GM19372 (cell line): ENCODE measurements at regions not wholly inside any gene's neighbourhood (a gene's known extent, or its start where the extent isn't known, plus 50 kb on each side); places are given as distances from the start of the nearest gene placed in this dataset.

ENCODE experiments used
- ATAC-seq: cut with Tn5 transposase; IDR thresholded peaks from one replicate; pipeline ENCODE4 v1.9.1; 2021; ENCODE audit warnings: mild to moderate bottlenecking, low read depth, moderate library complexity; ENCODE audit not compliant: unreplicated experiment

DNA sequence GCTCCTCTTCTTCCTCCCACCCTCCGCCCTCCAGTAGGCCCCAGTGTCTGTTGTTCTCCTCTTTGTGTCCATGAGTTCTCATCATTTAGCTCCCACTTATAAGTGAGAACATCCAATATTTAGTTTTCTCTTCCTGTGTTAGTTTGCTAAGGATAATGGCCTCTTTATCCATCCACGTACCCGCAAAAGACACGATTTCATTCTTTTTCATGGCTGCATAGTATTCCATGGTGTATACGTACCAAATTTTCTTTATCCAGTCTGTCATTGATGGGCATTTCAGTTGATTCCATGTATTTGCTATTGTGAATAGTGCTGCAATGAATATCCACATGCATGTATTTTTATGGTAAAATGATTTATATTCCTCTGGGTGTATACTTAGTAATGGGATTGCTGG is 82.2 kb downstream of the COPS8 start:
- ATAC-seq = no peak

DNA sequence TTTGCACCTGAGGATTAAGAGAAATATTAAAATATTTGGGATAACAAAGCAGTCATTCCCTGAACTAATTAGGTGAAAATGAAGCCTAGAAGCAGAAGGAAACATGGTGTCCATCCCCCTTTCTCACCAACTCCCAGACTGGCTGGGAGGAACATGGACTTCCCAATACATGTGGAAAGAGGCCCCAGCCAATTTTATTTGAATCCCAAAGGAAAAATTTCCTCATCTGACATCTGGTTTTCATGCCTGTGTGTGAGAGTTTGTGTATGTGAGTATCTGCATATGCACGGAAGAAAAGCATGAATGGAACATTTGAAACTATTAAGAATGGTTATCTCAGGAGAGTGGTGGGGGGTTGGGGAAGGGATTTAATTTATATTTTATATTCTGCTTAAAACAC is 84.3 kb downstream of the COPS8 start:
- no peak for ATAC-seq

- no peak for ATAC-seq
These were observed 85.7 kb downstream of the COPS8 start for GRCh38 chr2:237171396-237171795.

DNA sequence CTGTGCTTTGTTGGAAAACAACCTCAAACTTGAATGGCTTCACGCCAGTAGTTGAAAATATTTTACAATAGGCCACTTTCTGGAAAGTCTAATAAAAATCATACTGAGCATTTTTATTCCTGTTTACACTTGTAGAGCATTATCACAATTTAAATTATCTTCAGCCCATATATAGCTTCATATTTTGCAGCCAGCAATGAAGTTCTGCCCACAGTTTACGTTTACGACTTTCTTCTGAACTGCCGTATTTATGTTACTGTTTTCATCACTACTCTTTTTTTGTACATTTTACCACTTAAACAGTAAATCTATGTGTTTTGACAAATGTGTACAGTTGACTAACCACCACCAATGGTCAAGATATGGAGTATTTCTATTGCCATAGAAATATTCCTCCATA is 86.2 kb downstream of the COPS8 start:
- ATAC-seq = no peak

DNA sequence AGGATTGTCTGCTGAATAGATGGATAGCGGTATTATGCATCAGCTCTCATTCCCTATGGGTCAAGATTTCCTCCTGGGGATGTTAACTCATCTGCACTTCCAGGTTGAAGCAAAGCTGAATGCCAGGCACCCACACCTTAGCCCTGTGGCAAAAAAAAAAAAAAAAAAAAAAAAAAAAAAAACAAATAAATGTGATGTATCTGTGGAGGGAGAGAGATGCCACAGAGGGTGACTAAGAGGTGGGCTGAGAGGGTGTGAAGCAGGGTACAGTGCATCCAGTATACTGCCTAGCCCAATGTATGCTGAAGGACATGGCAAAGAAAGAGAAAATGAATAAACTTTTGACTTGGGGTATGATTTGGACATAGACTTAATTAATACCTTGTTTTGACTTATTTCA is 91.4 kb downstream of the COPS8 start:
- ATAC-seq = no peak

- no peak for ATAC-seq
These were observed 92.3 kb downstream of the COPS8 start for GRCh38 chr2:237177986-237178385.

DNA sequence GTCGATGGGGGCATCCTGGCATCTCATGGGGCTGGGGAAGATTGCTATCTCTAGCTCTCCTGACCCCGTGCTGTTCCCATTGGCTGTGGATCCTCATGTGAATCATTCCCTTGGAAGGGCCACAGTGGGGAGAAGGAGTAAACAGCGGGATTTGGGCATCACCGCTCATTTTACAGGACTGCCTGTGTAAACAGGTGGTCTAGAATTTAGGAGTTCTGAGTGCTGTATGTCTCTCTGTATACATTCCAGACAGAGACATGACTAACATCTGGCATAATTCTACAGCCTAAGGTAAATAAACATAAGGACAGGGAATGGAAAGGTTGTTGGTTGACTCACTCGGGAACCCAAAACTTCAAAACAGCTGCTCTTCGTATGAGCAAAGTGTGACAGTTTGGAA is 92.7 kb downstream of the COPS8 start:
- no peak for ATAC-seq

- no peak for ATAC-seq
These were observed 93.5 kb downstream of the COPS8 start for GRCh38 chr2:237179161-237179560.

DNA sequence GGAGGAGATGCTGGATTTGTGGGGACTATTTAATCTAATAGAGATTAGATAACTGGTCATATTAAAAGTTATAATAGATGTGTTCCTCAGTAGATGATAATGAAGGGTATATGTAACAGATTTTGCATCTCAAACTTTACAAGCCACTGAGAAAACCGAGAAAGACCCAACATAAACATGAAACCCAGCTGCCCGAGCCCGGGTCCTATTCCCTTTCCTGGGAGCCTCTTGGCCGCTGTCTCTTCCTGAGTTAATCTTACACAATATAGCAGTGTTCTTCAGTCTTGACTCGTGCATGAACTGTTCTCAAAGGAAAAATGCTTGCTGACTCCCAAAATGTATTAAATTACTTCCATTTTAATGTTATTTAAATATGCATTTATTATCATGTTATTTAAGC is 94.5 kb downstream of the COPS8 start:
- no peak for ATAC-seq

- no peak for ATAC-seq
These were observed 95.3 kb downstream of the COPS8 start for GRCh38 chr2:237180987-237181386.

DNA sequence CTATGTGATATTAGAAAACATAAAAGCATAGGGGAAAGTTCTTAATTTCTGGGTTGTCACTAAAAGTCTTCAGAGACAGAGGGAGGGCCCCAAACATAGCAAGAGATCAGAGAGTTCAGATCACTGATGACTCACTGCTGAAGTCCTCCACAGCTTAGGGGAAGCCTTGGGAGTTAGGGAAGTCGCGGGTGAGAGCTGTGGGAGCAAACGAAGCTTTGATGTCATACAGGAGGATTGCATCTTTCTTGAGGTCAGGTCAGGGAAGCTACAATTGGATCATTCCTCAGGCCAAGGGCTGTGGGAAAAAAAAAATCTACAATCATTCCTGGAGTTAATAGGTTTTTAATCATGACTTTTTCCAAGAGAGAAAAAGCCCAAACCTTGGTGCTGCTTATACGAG is 96.2 kb downstream of the COPS8 start:
- no peak for ATAC-seq

GRCh38 chr2:237182422-237183123 is 96.9 kb downstream of the COPS8 start:
- ATAC-seq = no peak

GRCh38 chr2:237184192-237184918 is 98.7 kb downstream of the COPS8 start:
- no peak for ATAC-seq

GRCh38 chr2:237184919-237185552 is 99.3 kb downstream of the COPS8 start:
- ATAC-seq = no peak

DNA sequence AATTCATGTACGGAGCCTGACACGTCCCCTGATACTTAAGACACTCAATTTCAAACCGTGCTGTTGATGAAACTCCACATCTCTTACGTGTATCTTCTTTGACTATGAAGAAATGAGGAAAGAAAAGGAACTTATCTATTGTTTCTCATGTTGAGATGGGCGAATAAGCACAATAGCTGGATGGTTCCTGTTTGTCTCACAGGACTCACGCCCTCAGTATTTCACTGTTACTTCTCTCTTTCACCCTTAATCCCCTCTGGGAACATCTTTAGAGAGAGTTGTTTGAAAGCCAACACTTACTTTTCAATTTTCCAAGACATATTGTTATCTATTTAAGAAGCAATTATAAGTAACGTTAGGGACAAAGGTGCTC is 99.8 kb downstream of the COPS8 start:
- ATAC-seq = no peak

GRCh38 chr2:237189799-237190198 is 104.1 kb downstream of the COPS8 start:
- ATAC-seq = no peak

DNA sequence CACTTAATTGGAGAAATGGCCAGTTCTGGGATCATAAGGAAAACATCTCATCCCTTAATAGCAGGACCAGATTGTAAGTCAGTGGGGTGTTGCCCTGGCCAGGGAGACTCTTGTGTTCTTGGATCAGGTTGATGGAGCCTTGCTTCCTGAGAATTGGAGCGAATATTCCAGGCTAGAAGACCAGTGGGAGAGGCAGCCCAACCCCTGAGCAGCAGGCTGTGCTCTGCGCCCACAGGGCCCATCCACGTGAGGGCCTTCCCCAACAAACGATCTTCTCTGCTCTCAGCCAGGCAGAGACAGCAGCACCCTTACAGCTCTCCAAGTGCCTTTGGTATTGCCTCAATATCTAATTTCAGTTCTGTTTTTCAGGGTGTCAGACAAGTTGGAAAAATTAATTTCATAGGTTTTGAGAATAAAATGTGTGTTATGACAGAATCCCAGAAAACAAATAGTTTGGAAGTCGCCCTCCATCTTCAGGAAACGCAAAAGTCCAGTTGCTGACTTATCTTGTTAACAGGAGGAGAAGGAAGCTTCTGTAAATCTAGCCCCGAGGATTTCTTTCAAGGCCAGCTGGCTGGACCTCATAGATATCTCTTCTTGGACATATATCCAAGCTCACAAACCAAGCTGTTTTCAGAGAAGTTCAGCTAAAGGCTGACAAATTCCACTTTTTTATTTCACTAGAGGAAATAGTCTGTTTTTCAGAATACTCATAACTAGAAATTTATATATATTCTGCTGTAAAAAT is 105.5 kb downstream of the COPS8 start:
- no peak for ATAC-seq

GRCh38 chr2:237191714-237192081 is 106.0 kb downstream of the COPS8 start:
- ATAC-seq = no peak

- ATAC-seq = no peak
These were observed 107.2 kb downstream of the COPS8 start for GRCh38 chr2:237192881-237193280.

- no peak for ATAC-seq
These were observed 107.7 kb downstream of the COPS8 start for GRCh38 chr2:237193436-237193835.

DNA sequence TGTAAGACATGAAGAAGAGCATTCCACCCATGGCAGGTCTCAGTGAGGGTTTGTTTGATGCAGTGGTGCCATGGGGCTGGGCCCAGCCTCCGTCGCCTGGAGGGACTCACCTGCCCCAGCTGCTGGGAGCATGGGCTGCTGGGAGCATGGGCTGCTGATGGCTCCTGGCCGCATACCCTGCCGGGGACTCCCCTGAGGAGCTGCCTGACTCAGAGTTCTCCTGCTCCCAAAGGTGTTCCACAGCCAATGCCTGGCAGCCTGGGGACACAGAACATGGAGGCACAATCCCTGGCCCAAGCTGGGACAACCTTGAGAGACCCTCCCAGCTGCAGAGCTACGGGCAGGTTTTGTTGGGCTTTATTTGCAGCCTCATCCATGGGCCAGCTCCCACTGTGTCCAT is 108.4 kb downstream of the COPS8 start:
- ATAC-seq = no peak
